GM19467 (cell line): ENCODE measurements at regions not wholly inside any gene's neighbourhood (a gene's known extent, or its start where the extent isn't known, plus 50 kb on each side); places are given as distances from the start of the nearest gene placed in this dataset.
"Not testable (repeated sequence)": the region's sequence is repeated elsewhere in the genome, so short reads cannot be mapped to it uniquely, and the experiment has no call there.

Experiments used
- ATAC-seq: cut with Tn5 transposase; IDR thresholded peaks from one replicate; pipeline ENCODE4 v1.9.1; 2021; ENCODE audit warnings: mild to moderate bottlenecking, moderate library complexity; ENCODE audit not compliant: unreplicated experiment

DNA sequence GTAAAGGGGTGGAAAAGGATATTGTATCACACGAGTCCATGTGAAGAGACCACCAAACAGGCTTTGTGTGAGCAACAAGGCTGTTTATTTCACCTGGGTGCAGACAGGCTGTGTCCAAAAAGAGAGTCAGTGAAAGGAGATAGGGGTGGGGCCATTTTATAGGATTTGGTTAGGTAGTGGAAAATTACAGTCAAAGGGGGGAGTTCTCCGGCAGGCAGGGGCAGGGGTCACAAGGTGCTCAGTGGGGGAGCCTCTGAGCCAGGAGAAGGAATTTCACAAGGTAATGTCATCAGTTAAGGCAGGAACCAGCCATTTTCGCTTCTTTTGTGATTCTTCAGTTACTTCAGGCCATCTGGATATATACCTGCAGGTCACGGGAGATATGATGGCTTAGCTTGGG, 104.7 kb upstream of the SPATS2L start:
- not testable (repeated sequence) for ATAC-seq

DNA sequence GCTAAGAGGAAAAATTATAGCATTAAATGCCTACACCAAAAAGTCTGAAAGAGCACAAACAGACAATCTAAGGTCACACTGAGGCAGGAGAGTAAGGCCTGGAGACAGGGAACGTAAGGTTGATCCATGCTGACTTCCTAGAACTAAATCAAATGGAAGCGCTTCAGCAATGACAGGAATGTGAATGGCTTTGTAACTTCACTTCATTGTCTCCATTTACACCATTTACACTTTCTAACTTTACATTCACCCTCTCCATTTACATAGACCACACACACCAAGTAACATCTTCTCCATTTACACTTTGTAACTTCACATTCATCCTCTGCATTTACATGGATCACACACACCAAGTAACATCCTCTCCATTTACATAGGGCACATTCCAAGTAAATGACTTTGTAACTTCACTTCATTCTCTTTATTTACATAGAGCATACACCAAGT, 103.1 kb upstream of the SPATS2L start:
- no peak for ATAC-seq

- no peak for ATAC-seq
Measured at GRCh38 chr2:200208041-200208440, 98.5 kb upstream of the SPATS2L start.

GRCh38 chr2:200209030-200209429, 97.5 kb upstream of the SPATS2L start:
- no peak for ATAC-seq

DNA sequence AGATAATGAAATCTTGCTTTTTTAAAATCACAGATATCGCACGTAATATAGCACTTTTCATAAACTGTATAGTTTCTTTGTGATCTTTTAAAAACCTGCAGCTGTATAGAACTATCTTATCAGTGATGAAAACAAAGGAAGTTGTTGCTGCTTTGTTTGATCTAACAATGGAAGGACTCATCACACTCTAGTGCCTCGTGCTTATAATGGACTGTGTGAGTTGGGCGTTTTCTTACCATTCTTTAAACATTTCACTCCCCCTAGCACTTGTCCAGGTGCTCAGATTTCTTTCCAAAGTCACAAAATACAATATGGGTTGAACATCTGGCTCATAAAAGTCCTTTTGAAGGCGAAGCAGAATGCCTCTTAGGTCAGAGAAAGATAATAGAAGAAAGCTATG, 94.8 kb upstream of the SPATS2L start:
- ATAC-seq = no peak

- no peak for ATAC-seq
Measured at GRCh38 chr2:200212862-200213425, 93.5 kb upstream of the SPATS2L start.

GRCh38 chr2:200216310-200216709, 90.2 kb upstream of the SPATS2L start:
- no peak for ATAC-seq

DNA sequence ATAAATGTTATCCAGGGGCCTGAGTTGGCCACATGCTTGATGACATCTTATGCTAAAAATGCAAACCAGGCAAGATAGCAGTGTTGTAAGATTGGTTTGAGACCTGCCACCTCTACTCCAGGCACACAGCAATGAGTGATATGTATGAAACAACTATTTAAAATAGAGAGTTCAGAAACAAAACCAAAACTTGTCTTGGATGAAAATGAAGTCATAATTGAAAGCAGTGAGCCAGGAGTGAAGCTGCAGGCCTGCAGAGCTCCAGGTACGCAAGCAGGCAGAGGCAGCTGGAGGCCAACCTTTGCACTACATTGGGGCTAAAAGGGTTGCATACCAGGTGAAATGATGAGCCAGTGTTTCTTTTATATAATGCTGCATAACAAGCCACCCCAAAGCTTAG, 89.2 kb upstream of the SPATS2L start:
- no peak for ATAC-seq

- ATAC-seq = no peak
Measured at GRCh38 chr2:200218645-200219044, 87.8 kb upstream of the SPATS2L start.

DNA sequence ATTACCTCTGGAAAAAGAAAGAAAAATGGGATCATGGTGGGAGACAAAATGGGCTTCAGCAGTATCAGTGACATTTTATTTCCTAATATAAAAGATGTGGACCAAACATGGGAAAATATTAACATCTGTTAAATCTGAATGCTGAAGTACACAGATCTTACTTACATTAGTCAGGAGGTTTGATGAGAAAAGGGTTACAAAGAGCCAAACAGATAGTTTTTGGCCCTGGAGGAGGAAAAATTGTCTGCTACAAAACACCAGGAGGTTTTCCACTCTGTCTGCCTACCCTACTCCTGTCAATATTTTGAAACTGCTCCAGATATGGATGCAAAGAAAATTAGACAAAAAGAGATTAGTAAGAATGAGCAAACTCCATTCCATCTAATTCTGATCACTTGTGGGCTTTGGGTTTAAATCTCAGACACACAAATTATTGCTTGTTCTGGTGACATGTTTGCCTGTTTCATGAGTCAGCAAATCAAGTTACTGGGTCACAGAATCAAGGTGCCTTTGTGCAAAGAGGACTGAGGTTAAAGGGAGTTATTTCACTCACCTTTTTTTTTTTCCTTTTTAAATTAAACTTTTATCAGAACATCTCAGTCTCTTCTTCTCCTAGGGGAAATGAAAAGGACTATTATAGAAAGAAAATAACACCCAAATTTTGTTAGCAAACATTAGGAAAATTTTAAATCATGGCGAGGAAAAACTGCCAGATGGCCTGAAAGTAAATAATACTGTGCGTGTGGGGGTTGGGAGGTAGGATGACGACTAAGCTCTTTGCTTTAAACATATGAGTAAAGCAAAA, 87.0 kb upstream of the SPATS2L start:
- no peak for ATAC-seq

GRCh38 chr2:200220251-200220650, 86.2 kb upstream of the SPATS2L start:
- ATAC-seq = no peak

DNA sequence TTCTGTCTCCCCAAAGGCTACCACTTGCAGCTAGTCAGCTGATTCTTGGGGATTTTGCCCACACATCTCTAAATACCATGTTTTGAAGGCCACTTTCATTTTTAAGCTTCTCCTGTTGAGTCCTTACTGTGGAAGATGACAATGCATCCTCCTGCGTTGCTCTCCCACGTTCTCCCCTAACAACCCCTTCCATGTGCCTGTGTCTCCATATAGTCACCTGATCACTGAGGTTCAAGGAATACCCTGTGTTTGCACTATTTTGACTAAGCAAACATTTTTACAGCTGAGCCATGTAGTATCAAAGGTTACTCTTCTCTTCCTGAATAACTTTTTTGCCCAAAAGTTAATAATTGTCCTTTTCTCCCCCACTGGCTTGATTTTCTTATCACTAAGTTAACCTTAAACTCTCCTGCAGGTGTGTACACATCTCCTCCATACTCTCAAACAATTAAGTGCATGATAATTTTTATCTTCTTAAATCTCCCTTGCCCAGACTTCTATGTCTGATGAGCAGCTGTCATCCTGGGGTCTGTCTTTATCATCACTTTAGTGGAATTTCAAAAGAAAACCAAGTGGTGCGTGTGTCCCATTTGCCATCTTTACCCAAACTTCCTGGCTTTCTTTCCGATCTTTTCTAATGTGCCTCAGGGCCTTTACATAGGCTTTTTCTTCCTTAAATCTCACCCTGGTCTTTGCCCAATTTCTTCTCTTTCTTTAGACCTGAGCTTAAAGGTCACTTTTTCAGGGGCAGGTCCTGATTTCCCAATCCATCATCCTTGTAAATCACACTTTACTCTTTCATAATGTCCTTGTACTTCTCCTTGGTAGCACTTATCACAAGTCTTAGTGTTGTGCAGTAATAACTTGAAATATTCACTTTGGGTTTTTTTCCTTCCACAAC, 85.2 kb upstream of the SPATS2L start:
- ATAC-seq = no peak

- ATAC-seq = no peak
Measured at GRCh38 chr2:200222791-200223190, 83.7 kb upstream of the SPATS2L start.

DNA sequence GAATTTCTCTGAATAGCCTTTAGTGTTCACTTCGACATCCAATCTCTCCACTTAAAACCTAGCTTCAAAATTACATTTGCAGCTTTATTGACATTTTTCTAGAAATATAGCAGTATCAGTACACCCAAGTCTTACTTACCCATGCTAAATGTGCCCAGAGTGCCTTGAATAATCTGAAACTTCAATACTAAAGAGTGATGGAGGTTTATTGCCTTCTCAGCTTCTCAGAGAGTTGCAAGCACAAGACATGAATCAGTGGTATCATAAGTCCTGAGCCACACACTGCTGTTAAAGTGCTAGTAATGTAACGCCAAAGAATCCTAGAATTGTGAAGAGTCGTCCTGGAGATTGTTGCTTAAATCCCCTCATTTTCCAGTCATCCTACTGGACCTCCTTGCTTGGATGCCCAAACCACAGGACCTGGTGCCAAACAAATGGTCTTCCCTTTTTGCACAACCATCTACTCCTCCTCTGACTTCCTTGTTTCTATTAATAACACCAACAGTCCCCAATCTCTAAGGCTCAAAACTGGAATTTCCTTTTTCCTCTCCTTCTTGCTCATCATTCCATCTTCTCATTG, 83.2 kb upstream of the SPATS2L start:
- no peak for ATAC-seq

DNA sequence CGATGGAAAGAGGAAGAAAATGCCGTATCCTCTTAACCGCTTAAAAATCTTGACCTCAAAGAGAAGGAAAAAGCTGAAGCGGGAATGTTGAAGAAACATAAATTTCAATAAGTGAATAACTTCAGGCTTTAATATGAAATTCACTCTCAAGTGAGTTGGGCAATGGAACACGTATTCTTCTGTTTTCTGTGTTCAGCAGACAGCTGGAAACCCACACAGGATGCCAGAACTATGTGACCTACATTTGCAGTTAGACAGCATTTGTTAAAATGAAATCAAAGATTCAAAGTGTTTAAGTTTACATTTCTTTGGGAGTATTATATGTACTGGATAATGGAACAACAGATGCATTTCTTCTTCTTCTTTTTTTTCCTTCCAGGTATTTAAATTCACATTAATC, 80.5 kb upstream of the SPATS2L start:
- no peak for ATAC-seq

DNA sequence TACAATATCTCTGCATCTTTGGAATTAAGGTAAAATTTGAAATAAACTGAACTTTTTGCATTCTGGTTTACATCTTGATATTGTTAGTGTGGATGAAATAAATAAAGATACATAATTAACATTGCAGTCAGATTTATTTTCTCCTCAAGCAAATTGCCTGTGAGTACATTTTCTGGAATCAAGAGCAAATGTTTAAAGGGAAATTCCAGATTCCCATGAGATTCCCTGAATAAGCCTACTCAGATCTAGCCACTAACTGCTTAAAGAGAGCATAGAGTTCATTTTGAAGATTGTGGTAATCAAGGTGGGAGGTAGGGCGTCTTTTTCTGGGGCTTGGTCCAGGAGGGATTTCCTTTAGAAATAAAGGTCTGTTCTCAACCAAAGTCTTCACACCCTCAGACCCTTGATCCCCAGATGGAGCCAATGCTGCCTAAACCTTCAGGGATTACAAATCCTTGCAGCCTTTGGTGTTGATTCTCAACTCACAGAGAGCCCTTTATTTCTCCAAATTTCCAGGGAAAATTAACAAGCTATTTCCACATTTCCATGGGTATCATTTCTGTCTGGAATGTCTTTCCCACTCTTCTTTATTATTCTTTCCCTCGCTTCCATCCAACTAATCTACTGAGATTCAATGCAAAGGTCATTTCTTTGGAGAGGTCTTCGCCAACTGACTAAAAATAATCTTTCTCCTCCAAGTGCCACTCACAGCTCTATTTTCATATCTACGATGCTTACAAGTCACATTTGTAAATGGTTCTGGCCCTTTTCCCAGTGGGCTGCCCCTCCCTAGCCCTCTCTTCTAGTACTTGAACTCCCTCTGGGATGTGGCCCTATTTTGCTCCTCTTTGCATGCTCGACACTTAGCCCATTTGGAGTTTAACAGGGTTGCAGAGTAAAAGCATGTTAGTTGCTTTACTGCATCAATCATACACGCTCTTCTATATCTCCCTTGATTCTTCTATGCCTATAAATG, 79.8 kb upstream of the SPATS2L start:
- no peak for ATAC-seq

GRCh38 chr2:200230716-200231115, 75.8 kb upstream of the SPATS2L start:
- ATAC-seq = no peak

DNA sequence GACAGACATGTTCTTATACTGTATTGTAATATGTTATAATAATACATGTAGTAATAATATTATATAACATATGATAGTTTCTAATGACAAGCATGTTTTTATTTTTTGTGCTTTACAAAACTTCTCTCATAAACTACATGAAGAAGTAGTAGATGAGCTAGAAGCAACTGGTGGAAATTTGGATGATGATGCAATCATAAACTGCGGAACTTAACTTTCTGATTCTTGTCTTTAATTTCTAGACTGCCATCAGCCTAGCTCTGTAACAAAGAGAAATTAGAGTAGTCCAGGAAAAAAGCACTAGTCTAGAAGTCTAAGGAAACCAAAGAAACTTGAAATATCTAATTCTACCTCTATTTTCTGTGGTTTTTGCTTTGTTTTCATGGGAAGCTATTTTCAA, 71.0 kb upstream of the SPATS2L start:
- ATAC-seq = no peak

DNA sequence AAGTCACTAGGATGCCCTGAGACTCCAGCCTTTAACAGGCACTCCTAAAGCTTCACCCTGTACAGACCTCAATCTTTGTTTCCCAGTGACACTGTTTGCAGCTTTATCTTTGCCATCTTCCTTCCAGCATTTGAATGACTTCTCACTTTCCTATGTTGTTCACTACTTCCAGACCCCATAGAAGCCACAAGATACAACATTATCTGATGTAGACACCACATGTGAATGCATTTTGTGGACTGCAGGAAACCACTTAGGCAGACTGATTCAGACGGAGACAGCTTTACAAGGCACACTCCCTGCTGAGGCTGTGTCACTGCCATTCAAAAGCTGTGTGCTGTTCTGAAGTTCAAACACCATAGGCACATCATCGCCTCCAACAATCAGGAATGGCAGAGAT, 67.3 kb upstream of the SPATS2L start:
- no peak for ATAC-seq

DNA sequence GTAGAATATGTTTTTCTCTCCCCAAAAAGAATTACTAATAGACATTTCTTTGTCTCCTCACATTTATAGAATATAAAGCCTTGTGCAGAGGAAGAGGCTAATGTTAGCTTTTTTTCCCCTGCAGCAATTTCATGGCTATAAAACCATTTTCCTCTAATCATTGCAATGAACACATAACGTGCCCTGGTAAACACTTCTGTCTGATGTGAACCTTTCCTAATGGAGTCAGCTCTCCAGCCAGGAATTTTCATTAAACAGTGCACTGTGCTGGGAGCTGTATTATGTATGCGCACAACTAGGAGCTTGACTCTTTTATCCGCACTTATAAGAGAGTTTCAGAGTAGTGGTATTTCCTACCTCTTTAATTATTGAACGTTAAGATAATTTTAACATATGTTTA, 63.9 kb upstream of the SPATS2L start:
- no peak for ATAC-seq
